NCI-H748 (cell line): ENCODE measurements at regions not wholly inside any gene's neighbourhood (a gene's known extent, or its start where the extent isn't known, plus 50 kb on each side); places are given as distances from the start of the nearest gene placed in this dataset.

Source experiments
- DNase-seq: peaks from one replicate; lab custom pipeline; 2025; ENCODE audit not compliant: unreplicated experiment; lab: John Stamatoyannopoulos, UW

- no peak for DNase-seq
These were observed 57.4 kb upstream of the CCDC167 start for GRCh38 chr6:37556881-37557644.

GRCh38 chr6:37555040-37555781, 55.5 kb upstream of the CCDC167 start:
- DNase-seq, result no peak

GRCh38 chr6:37554480-37554819, 54.8 kb upstream of the CCDC167 start:
- no peak for DNase-seq

- no peak for DNase-seq
These were observed 52.6 kb upstream of the CCDC167 start for GRCh38 chr6:37552267-37552666.

DNA sequence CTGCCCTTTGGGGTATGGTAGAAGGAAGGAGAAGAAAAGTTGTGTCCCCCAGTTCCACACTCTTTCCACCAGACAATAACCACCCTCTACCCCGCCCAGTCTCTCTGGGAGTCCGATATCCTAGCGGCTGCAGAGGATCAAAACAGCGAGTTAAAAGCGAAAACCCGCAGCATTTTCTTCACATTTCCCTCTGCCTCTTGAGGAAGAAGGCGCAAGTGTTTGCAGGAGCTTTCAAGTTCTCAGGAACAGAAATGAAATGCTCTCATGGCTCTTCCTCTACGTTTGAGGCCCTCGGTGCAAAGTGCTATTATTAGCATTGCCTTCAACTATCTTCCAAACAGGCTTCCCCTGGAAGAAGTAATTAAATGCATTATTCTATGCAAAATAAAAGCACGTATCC, 52.2 kb upstream of the CCDC167 start:
- no peak for DNase-seq

- no peak for DNase-seq
These were observed 51.8 kb upstream of the CCDC167 start for GRCh38 chr6:37551446-37551845.

DNA sequence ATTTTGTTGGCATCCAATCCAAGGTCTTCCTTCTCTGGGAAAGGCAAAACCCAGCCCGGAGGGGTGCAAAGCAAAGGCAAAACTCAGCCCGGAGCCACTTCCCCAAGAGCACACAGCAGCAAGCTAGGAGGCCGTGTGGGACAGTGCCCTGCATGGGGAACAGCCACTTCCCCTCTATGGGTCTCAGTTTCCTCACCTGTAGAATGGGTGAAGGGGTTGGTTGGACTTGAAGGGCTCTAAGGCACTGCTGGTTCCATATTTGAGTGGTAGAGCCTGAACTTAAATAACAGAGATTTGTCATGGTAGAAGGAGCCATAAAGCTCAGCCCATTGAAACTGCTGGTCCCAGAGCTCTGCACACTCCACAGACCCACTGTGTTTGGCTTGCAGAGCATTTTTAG, 51.3 kb upstream of the CCDC167 start:
- DNase-seq, result no peak

DNA sequence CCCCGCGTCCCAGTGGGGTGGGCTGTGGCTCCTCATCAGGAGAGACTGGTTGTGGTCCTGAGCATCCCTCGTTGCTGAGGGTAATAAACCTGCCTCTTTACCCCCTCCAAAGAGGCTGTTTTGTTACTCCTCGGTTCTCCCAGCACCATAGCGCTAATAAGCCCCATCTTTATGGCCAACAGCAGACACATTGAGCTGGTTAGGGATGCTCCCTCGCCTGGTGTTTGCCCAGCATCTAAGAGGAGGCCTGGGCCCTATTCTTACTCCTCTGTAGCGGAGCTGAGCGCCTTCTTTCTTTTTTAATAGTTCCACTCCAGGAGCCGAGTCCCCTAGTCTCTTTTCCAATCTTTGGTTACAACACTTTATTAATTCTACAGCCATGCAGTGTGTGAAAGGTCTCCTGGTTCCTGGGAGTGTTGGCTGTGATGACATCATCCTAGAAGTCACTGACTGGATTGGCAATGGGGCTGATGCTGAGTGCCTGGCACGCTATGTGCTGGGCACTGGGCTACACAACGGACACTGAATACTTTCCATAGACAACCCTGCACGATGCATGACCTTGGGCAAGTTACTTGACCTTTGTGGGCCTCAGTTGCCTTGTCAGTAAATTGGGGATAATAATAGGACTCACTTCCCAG, 50.6 kb upstream of the CCDC167 start:
- no peak for DNase-seq

DNA sequence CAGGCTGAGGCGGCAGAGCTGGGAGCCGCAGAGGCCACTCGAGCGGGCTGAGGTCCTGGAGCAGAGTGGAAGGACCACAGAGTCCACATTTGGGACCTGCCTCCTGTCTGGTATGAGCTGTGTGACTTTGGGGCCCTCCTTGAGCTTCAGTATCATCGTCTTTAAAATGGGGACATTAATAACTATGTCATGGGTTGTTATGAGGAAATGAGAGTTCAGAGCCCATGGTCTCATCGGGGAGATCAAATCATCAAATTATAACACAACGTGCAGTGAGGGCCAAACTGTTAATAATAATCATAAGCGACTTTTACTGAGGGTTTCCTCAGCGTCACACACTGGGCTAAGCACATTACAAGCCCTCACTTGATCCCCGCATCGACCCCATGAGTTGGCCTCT, 49.9 kb upstream of the CCDC167 start:
- no peak for DNase-seq
